Nephron (organoid): ENCODE measurements at regions not wholly inside any gene's neighbourhood (a gene's known extent, or its start where the extent isn't known, plus 50 kb on each side); places are given as distances from the start of the nearest gene placed in this dataset.

Experiments used
- H3K27ac Mint-ChIP-seq, 3 experiments: 2 replicates each; pipeline ENCODE4 v1.8.0; 2020; ENCODE audit warnings: mixed read lengths in 3 of 3, mild to moderate bottlenecking in 2 of 3, moderate library complexity in 1 of 3
- H3K27me3 Mint-ChIP-seq: 2 replicates; pipeline ENCODE4 v1.8.0; 2021; ENCODE audit warnings: low read depth, mild to moderate bottlenecking, moderate library complexity, mixed read lengths
- H3K36me3 Mint-ChIP-seq: 2 replicates; pipeline ENCODE4 v1.8.0; 2020; ENCODE audit warnings: low read depth, mixed read lengths
- H3K4me1 Mint-ChIP-seq: 2 replicates; pipeline ENCODE4 v1.8.0; 2020; ENCODE audit warnings: mixed read lengths
- H3K4me3 Mint-ChIP-seq, 3 experiments: 2 replicates each; pipeline ENCODE4 v1.8.0; 2020; ENCODE audit warnings: mild to moderate bottlenecking in 3 of 3, mixed read lengths in 3 of 3, moderate library complexity in 2 of 3
- H3K9me3 Mint-ChIP-seq: 2 replicates; pipeline ENCODE4 v1.8.0; 2020; ENCODE audit warnings: mixed read lengths
- TF ChIP-seq, protein P1 (sequence below), 3 experiments: fragments of 200-600 bp; sonication (generic); IDR thresholded peaks; one replicate each; pipeline ENCODE4 v1.5.0; 2021; ENCODE audit warnings: antibody characterized with exemption in 3 of 3; ENCODE audit not compliant: unreplicated experiment in 3 of 3

DNA sequence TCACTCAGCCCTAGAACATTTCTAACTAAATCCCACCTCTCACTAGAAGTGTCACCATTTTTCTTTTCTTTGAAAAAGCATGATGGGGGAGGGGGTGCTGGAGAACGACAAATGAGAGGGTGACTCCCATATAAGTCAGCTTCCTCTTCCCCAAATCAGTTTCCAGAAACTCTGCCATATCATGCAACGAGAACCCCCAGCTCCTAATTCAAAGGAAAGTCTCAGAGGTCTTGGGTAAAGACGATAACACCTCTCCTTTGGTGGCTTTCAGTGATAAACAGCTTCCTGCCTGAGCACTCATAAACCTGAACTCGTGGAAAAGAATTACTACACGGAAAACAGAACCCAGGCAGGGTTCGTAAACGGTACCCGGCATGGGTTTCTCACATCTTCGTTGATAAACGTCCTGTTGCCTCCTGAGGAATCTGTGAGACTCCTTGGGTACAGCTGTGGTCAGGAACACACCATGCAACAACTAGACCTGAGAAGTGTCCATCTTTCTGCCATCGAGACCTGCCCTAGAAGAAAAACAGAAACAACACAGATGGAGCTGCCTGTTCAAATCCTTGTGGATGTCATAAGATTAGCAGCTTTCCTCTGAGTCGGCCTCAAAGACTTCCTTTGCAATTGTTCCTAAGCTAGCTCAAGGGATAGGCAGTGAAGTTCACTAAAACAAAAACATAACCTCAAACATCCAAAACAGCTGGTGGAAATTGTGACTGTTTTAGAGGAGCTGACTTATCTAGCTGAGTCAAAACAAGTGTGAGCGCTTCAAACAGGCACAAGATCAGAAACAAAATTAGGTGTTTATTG, 185.8 kb upstream of the PRDM1 start:
- no peaks in the 10 kb centered on the region for H3K36me3 Mint-ChIP-seq
- H3K9me3 Mint-ChIP-seq: peaks cover 6% of the 10 kb centered on the region
- no peak overlapping the region for H3K4me3 Mint-ChIP-seq
- H3K27ac Mint-ChIP-seq: no peak overlapping the region
- peaks cover 9% of the 10 kb centered on the region for H3K4me1 Mint-ChIP-seq
- peaks cover 3% of the 10 kb centered on the region for H3K27me3 Mint-ChIP-seq
- TF ChIP-seq, protein P1, sequence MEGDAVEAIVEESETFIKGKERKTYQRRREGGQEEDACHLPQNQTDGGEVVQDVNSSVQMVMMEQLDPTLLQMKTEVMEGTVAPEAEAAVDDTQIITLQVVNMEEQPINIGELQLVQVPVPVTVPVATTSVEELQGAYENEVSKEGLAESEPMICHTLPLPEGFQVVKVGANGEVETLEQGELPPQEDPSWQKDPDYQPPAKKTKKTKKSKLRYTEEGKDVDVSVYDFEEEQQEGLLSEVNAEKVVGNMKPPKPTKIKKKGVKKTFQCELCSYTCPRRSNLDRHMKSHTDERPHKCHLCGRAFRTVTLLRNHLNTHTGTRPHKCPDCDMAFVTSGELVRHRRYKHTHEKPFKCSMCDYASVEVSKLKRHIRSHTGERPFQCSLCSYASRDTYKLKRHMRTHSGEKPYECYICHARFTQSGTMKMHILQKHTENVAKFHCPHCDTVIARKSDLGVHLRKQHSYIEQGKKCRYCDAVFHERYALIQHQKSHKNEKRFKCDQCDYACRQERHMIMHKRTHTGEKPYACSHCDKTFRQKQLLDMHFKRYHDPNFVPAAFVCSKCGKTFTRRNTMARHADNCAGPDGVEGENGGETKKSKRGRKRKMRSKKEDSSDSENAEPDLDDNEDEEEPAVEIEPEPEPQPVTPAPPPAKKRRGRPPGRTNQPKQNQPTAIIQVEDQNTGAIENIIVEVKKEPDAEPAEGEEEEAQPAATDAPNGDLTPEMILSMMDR (IDR thresholded peaks at IDR 0.05; ENCODE audit: unreplicated experiment in 3 of 3): no peak

DNA sequence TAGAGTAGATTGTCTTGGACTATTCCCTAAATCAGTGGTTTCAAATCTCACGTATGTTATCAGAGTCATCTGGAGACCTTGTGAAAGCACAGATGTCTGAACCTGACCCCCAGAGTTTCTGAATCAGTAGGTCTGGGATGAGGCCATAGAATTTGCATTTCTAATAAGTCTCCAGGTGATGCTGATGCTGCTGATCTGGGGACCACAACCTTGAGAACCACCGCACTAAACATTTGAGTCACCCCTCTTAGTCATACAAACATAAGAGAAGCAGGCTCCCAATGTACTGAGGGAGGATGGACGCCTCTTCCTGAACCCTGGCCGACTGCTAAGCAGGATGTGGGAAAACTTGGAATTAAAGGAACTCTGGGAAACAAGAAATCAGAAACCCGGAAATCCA, 187.8 kb upstream of the PRDM1 start:
- Mint-ChIP-seq H3K9me3 (peaks cover 6% of the 10 kb centered on the region), H3K4me1 (peaks cover 9% of the 10 kb centered on the region), H3K27ac (no peak overlapping the region), H3K27me3 (no peaks in the 10 kb centered on the region), H3K4me3 (no peak overlapping the region), H3K36me3 (no peaks in the 10 kb centered on the region)
- TF ChIP-seq, protein P1 (IDR thresholded peaks at IDR 0.05; ENCODE audit: unreplicated experiment in 3 of 3): no peak

DNA sequence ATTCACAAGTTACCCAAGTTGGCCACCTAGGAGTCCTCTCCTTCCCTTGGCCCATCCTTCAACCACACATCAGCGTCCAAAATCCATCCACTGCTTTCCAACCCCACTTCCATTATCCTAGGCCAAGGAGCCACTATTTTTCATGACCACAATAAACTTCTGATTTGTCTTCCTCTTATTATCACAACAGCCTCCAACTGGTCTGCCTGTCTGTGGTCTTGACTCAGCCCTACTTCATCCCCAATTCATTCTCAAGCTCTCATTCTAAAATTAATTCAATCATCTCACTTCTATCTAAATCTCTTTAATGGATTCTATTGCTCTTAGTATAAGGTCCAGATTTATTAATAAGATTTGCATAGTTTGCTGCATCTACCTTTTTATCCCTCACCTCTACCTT, 189.0 kb upstream of the PRDM1 start:
- Mint-ChIP-seq H3K36me3 (no peaks in the 10 kb centered on the region), H3K27ac (no peak overlapping the region), H3K4me1 (no peaks in the 10 kb centered on the region), H3K4me3 (no peak overlapping the region), H3K9me3 (peaks cover 6% of the 10 kb centered on the region), H3K27me3 (no peaks in the 10 kb centered on the region)
- TF ChIP-seq, protein P1 (IDR thresholded peaks at IDR 0.05; ENCODE audit: unreplicated experiment in 3 of 3): no peak

DNA sequence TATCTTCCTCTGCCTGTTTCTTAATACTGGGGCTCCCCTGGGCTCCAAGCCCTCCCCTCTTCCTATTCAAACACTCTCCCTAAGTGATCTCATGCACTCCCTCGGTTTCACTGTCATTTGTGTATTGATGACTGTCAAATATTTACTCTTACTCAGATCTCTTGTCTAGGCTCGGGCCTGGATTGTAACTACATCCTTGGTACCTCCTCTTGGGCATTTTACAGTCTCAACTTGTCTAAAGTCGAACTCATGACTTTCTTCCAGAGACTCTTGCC, 189.4 kb upstream of the PRDM1 start:
- H3K4me3 Mint-ChIP-seq: no peak overlapping the region
- H3K9me3 Mint-ChIP-seq: peaks cover 6% of the 10 kb centered on the region
- TF ChIP-seq, protein P1 (IDR thresholded peaks at IDR 0.05; ENCODE audit: unreplicated experiment in 3 of 3): no peak
- H3K4me1 Mint-ChIP-seq: no peaks in the 10 kb centered on the region
- H3K36me3 Mint-ChIP-seq: no peaks in the 10 kb centered on the region
- no peaks in the 10 kb centered on the region for H3K27me3 Mint-ChIP-seq
- no peak overlapping the region for H3K27ac Mint-ChIP-seq

DNA sequence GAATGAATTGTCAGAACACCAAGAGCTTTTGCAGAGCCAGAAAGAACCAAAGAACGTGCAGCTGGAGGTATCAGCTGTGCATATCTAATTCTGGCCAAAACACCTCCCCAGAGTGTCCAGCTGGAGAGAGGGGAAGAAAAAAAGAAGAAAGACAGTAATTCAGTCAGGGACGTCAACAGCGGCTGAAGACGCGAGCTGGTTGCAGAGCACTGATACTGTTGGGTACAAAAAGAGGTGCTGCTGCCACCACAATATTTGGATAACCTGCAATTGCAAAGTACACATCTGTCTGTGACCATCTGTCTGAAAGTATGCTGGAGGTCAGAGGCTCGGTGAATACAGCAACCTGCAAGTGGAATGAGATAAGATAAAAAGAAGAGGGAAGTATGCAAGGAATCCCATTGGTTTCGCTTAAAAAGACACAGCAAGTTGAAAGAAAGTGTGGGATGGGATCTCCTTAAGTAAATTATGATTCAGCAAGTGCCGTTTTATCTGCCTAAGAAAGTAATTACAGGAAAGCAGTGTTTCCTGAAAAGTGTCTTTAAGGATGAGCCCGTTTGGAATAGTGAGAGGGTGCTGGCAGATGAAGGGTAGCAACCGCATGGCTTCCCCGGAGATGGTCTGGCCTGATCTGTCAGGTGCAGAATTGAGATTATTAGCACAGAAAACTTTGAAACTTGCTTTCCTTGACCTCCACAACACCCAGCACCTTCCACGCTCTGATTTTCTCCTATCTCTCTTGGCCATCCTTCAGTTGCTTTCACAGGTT, 189.9 kb upstream of the PRDM1 start:
- peaks cover 8% of the 10 kb centered on the region for H3K9me3 Mint-ChIP-seq
- no peaks in the 10 kb centered on the region for H3K36me3 Mint-ChIP-seq
- no peaks in the 10 kb centered on the region for H3K4me1 Mint-ChIP-seq
- no peaks in the 10 kb centered on the region for H3K27me3 Mint-ChIP-seq
- H3K4me3 Mint-ChIP-seq: no peak overlapping the region
- no peak overlapping the region for H3K27ac Mint-ChIP-seq
- TF ChIP-seq, protein P1 (IDR thresholded peaks at IDR 0.05; ENCODE audit: unreplicated experiment in 3 of 3): no peak
